22Rv1 (cell line): ENCODE measurements at regions not wholly inside any gene's neighbourhood (a gene's known extent, or its start where the extent isn't known, plus 50 kb on each side); places are given as distances from the start of the nearest gene placed in this dataset.

Source experiments
- CTCF ChIP-seq: fragments of 450-650 bp; IDR thresholded peaks from 2 replicates; pipeline ENCODE4 v1.5.1; 2017; ENCODE audit warnings: mild to moderate bottlenecking
- ZFX ChIP-seq: fragments of 450-650 bp; IDR thresholded peaks from 2 replicates; pipeline ENCODE4 v1.6.1; 2017; ENCODE audit warnings: antibody characterized with exemption, borderline replicate concordance

GRCh38 chr2:150792780-150793300 lies 305.4 kb upstream of the RND3 start:
- TF ChIP-seq CTCF (no peak), ZFX (no peak)
